GM12892 (cell line): ENCODE measurements at regions not wholly inside any gene's neighbourhood (a gene's known extent, or its start where the extent isn't known, plus 50 kb on each side); places are given as distances from the start of the nearest gene placed in this dataset.

ENCODE experiments used
- POLR2A ChIP-seq: IDR thresholded peaks from 2 replicates; pipeline ENCODE4 v1.6.1; 2011; ENCODE audit warnings: low read depth, low read length, control low read depth
- POLR2AphosphoS5 ChIP-seq: IDR thresholded peaks from 2 replicates; pipeline ENCODE4 v1.6.1; 2011; ENCODE audit warnings: low read depth, low read length, control low read depth

DNA sequence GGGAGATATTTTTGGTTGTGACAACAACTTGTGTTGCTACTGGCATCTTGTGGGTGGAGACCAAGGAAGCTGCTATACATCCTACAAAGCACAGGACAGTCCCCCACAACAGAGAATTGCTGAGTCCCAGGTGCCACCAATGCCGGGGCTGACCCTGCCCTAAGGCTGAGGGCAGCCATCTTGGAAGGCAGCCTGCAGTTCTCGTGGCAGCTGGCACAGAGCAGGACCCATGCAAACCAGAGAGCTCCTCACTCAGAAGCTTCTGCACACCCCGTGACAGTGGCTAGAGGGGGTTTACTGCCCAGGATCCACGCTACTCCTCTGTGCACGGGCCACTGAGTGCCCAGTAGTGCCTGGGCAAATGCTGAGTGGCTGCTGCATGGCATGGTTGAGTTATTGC lies 143.4 kb downstream of the CTTN start:
- TF ChIP-seq POLR2A (no peak), POLR2AphosphoS5 (no peak)
